Endothelial cell of umbilical vein (primary cell): ENCODE measurements at regions not wholly inside any gene's neighbourhood (a gene's known extent, or its start where the extent isn't known, plus 50 kb on each side); places are given as distances from the start of the nearest gene placed in this dataset.

Experiments used
- BruUV-seq: library from RNA; stranded (reverse); fragments of 400-500 nt; replicated peaks from 2 replicates; lab custom pipeline; 2021; lab: Mats Ljungman, UMichigan
- CTCF ChIA-PET: fragments of 300-600, 350-600 bp; sonication (Branson Sonifier 250); formaldehyde crosslinking; loops from one replicate; lab custom pipeline; 2021; ENCODE audit warnings: antibody characterized with exemption, inconsistent platforms; lab: Charles Lee
- POLR2A ChIA-PET: fragments of 300-600, 350-600 bp; sonication (Branson Sonifier 250); formaldehyde crosslinking; loops from one replicate; lab custom pipeline; 2021; ENCODE audit warnings: antibody characterized with exemption, inconsistent platforms; lab: Charles Lee
- DNase-seq: peaks from one replicate; pipeline ENCODE4 v3.0.0-alpha.2; 2011; ENCODE audit warnings: low read depth, low spot score
- FAIRE-seq: peaks from 2 replicates; lab custom pipeline; 2011; peaks lifted over from hg19 to GRCh38; lab: Jason Lieb, UNC
- H2AFZ ChIP-seq: 2 replicates; pipeline ENCODE4 v1.6.0; 2012; ENCODE audit warnings: low read depth, low read length, control low read depth, inconsistent platforms
- H3K27ac ChIP-seq: 2 replicates; pipeline ENCODE4 v1.5.1; 2011; ENCODE audit warnings: low read depth, mild to moderate bottlenecking, control low read depth, low read length, moderate library complexity; ENCODE audit not compliant: insufficient read depth
- H3K27me3 ChIP-seq, 2 experiments: 2 replicates each; pipeline versions ENCODE4 v1.6.0 to v1.6.1; 2011; ENCODE audit warnings: low read length in 2 of 2, mixed read lengths in 1 of 2; ENCODE audit not compliant: control insufficient read depth in 2 of 2, insufficient read depth in 2 of 2
- H3K36me3 ChIP-seq, 2 experiments: 2 replicates in 1 of 2; 3 replicates in 1 of 2; pipeline ENCODE4 v1.5.1; 2011; ENCODE audit warnings: low read length in 2 of 2, mild to moderate bottlenecking in 1 of 2, moderate library complexity in 1 of 2; ENCODE audit not compliant: control insufficient read depth in 2 of 2, insufficient read depth in 2 of 2; ENCODE audit errors: extremely low read depth in 1 of 2
- H3K4me1 ChIP-seq: 3 replicates; pipeline ENCODE4 v1.5.1; 2011; ENCODE audit warnings: mild to moderate bottlenecking, low read length; ENCODE audit not compliant: control insufficient read depth, insufficient read depth; ENCODE audit errors: extremely low read depth
- H3K4me2 ChIP-seq: 2 replicates; pipeline ENCODE4 v1.6.1; 2011; ENCODE audit warnings: low read length, control low read depth, mixed read lengths; ENCODE audit not compliant: insufficient read depth
- H3K4me3 ChIP-seq, 3 experiments: fragments of 200-600 bp in 1 of 3; sonication (generic), shearing (Covaris generic) in 1 of 3; replicated peaks in 1 of 3; 2 replicates each; pipeline ENCODE4 v1.5.1; 2011 to 2016; ENCODE audit warnings: control low read depth in 3 of 3, low read length in 3 of 3, mild to moderate bottlenecking in 2 of 3, inconsistent platforms in 1 of 3, low read depth in 1 of 3, moderate library complexity in 1 of 3; ENCODE audit not compliant: insufficient read depth in 1 of 3
- H3K79me2 ChIP-seq: 2 replicates; pipeline ENCODE4 v1.6.0; 2012; ENCODE audit warnings: low read length, inconsistent platforms; ENCODE audit not compliant: control insufficient read depth, insufficient read depth
- H3K9ac ChIP-seq: replicated peaks from 2 replicates; pipeline ENCODE3; 2011; ENCODE audit warnings: low read length, control low read depth; ENCODE audit not compliant: insufficient read depth; ENCODE audit errors: extremely low read depth
- H3K9me1 ChIP-seq: replicated peaks from 3 replicates; pipeline ENCODE4 v1.6.0; 2011; ENCODE audit warnings: mild to moderate bottlenecking, low read length; ENCODE audit not compliant: control insufficient read depth, insufficient read depth; ENCODE audit errors: extremely low read depth
- H3K9me3 ChIP-seq: replicated peaks from 2 replicates; pipeline ENCODE4 v1.5.1; 2012; ENCODE audit warnings: low read length, inconsistent platforms; ENCODE audit not compliant: control insufficient read depth, insufficient read depth
- H4K20me1 ChIP-seq: replicated peaks from 2 replicates; pipeline ENCODE3; 2011; ENCODE audit warnings: mild to moderate bottlenecking, low read length; ENCODE audit not compliant: control insufficient read depth, insufficient read depth; ENCODE audit errors: extremely low read depth
- CTCF ChIP-seq, 2 donors: IDR thresholded peaks; 1 replicate in 1 of 2; 2 replicates in 1 of 2; pipeline ENCODE4 v1.5.1; 2011; ENCODE audit warnings: low read length in 2 of 2, mild to moderate bottlenecking in 2 of 2, moderate library complexity in 2 of 2, control low read depth in 1 of 2, inconsistent platforms in 1 of 2, low read depth in 1 of 2; ENCODE audit not compliant: insufficient read depth in 1 of 2; ENCODE audit errors: extremely low read depth in 1 of 2
- EZH2 ChIP-seq: IDR thresholded peaks from 2 replicates; pipeline ENCODE4 v1.6.1; 2012; ENCODE audit warnings: borderline replicate concordance, low read depth, mild to moderate bottlenecking, moderate library complexity, low read length, inconsistent platforms; ENCODE audit not compliant: severe bottlenecking
- FOS ChIP-seq: IDR thresholded peaks from 2 replicates; pipeline ENCODE4 v1.6.1; 2011; ENCODE audit warnings: mild to moderate bottlenecking, low read length, moderate library complexity, borderline replicate concordance; ENCODE audit not compliant: insufficient read depth
- GATA2 ChIP-seq: IDR thresholded peaks from 2 replicates; pipeline ENCODE4 v1.7.0; 2011; ENCODE audit warnings: low read depth, mild to moderate bottlenecking, moderate library complexity, mixed read lengths, low read length; ENCODE audit not compliant: insufficient read length, insufficient read depth
- JUN ChIP-seq: IDR thresholded peaks from 2 replicates; pipeline ENCODE4 v1.6.1; 2011; ENCODE audit warnings: borderline replicate concordance, low read depth; ENCODE audit not compliant: insufficient read length, insufficient read depth
- MYC ChIP-seq: IDR thresholded peaks from one replicate; pipeline ENCODE4 v1.6.1; 2011; ENCODE audit warnings: mild to moderate bottlenecking, low read depth, low read length
- POLR2A ChIP-seq: IDR thresholded peaks from 2 replicates; pipeline ENCODE4 v1.6.1; 2012; ENCODE audit warnings: low read depth, mild to moderate bottlenecking, control low read depth, low read length
- POLR2AphosphoS5 ChIP-seq: IDR thresholded peaks from 2 replicates; pipeline ENCODE4 v1.6.1; 2012; ENCODE audit warnings: low read depth, mild to moderate bottlenecking, control low read depth, low read length, moderate library complexity; ENCODE audit not compliant: insufficient read depth
- dilution Hi-C: fragments of 300-500 bp; cut with MboI; formaldehyde crosslinking; loops from one replicate; pipeline ENCODE4 v1.15.0; 2019; ENCODE audit warnings: low sequenced_read_pairs; ENCODE audit not compliant: extremely low pct_ligation_motif_present
- intact Hi-C: fragments of 100-400 bp; cut with micrococcal nuclease; formaldehyde crosslinking; loops from one replicate; pipeline ENCODE4 v1.10.0; 2022
- TF ChIP-seq, protein P1 (sequence below): IDR thresholded peaks from 2 replicates; pipeline ENCODE4 v1.6.1; 2011; ENCODE audit not compliant: insufficient read depth, insufficient read length

- dilution Hi-C loops: no loop called here
- TF ChIP-seq, protein P1, sequence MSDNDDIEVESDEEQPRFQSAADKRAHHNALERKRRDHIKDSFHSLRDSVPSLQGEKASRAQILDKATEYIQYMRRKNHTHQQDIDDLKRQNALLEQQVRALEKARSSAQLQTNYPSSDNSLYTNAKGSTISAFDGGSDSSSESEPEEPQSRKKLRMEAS: no peak
- TF ChIP-seq FOS (no peak), GATA2 (no peak), CTCF (IDR thresholded peaks at IDR 0.05; ENCODE audit: extremely low read depth in 1 of 2, insufficient read depth in 1 of 2, low read depth in 1 of 2, low read length in 2 of 2) (no peak), POLR2A (no peak), MYC (no peak), POLR2AphosphoS5 (no peak), EZH2 (no peak), JUN (no peak)
- no peak for FAIRE-seq
Observed at GRCh38 chr5:143705381-143705780, 106.6 kb upstream of the HMHB1 start.

More at GRCh38 chr5:143705381-143705780, 106.6 kb upstream of the HMHB1 start:
- H3K9me3 ChIP-seq: no peaks in the 10 kb centered on the region
- no peak overlapping the region for H3K4me3 ChIP-seq
- H3K27me3 ChIP-seq: peaks cover 0 to 4% of the 10 kb centered on the region in 2 experiments
- no peaks in the 10 kb centered on the region for H3K36me3 ChIP-seq
- H3K4me2 ChIP-seq: no peak overlapping the region
- ChIA-PET CTCF (no interaction called here), POLR2A (no interaction called here)
- H3K9me1 ChIP-seq: no peaks in the 10 kb centered on the region
- no peak overlapping the region for H3K9ac ChIP-seq
- intact Hi-C loops: no loop called here
- DNase-seq: no peak
- no peaks in the 10 kb centered on the region for H4K20me1 ChIP-seq
- H3K79me2 ChIP-seq: no peaks in the 10 kb centered on the region
- H2AFZ ChIP-seq: no peak overlapping the region
- no peak overlapping the region for H3K27ac ChIP-seq
- H3K4me1 ChIP-seq: no peaks in the 10 kb centered on the region
- no TSS peak for BruUV-seq
